ENCODE measurements at regions not wholly inside any gene's neighbourhood (a gene's known extent, or its start where the extent isn't known, plus 50 kb on each side); places are given as distances from the start of the nearest gene placed in this dataset.

- TF ChIP-seq RAD21 (IDR thresholded peaks at IDR 0.05; ENCODE audit: low read depth) (no peak), TCF12 (IDR thresholded peaks at IDR 0.05; ENCODE audit: low read depth) (no peak), YY1 (IDR thresholded peaks at IDR 0.05; ENCODE audit: low read depth) (no peak), TAF1 (IDR thresholded peaks at IDR 0.05; ENCODE audit: low read depth) (no peak), REST (IDR thresholded peaks at IDR 0.05; ENCODE audit: low read depth) (no peak), TEAD4 (IDR thresholded peaks at IDR 0.05) (no peak), NFIC (IDR thresholded peaks at IDR 0.05) (no peak), MAX (IDR thresholded peaks at IDR 0.05) (no peak), EGR1 (IDR thresholded peaks at IDR 0.05) (no peak), EP300 (IDR thresholded peaks at IDR 0.05; ENCODE audit: borderline replicate concordance) (no peak)
Measured at GRCh38 chr6:68225729-68226128, 409.4 kb upstream of the ADGRB3 start.
